ENCODE measurements at regions not wholly inside any gene's neighbourhood (a gene's known extent, or its start where the extent isn't known, plus 50 kb on each side); places are given as distances from the start of the nearest gene placed in this dataset.
"Not testable (repeated sequence)": the region's sequence is repeated elsewhere in the genome, so short reads cannot be mapped to it uniquely, and the experiment has no call there.

DNA sequence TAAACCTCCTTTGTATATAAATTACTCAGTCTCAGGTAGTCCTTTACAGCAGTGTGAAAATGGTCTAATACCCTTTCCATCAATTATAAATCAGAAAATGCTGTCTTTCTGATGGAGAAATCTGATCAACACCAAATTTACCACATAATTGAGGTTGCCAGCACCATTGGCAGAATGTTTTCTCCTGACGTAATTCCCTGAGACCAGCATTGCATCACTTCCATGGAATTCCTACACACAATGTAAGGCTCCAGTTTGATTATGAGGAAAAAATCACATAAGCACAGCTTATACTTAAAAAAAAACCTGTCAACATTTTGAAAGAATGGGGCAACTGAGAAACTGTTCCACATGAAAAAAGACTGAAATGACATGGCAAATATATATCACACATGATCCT lies 618.7 kb upstream of the CDH6 start:
- DNase-seq: no peak

DNA sequence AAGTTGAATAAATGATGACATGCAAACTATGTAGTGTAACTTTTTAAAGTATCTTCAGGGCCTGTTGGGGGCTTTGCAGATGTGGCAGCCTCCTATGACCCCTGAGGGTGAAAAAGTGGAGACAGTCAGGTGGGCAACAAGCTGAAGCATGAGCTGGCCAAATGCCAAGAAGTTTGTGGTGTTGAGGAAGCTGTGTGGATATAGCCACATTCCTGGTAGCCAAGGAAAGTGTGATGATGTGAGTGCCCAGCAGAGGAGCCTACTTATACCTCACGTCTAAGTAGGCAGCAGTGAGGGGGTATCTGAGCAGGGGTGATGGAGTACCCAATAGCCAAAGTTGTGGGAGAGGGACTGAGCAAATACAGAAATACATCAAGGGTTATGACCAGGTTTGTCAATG lies 621.2 kb upstream of the CDH6 start:
- DNase-seq: no peak

DNA sequence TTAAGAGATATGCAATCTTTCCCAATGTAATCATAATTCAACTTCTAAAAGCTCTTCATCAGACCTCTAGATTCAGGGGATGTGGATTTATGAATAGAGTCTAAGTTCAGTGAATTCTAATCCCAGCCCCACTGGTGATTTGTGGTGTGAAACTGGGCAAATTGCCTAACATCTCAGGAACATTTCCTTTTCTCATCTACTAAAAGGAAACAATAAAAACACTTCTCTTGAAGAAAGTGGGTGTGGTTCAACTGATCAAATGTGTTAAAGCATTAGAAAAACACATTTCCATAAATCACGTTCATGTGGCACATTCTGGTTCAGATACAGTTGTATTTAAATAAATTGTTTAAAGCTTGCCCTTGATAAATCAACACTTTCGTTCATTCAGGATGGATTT lies 631.7 kb upstream of the CDH6 start:
- DNase-seq: no peak

DNA sequence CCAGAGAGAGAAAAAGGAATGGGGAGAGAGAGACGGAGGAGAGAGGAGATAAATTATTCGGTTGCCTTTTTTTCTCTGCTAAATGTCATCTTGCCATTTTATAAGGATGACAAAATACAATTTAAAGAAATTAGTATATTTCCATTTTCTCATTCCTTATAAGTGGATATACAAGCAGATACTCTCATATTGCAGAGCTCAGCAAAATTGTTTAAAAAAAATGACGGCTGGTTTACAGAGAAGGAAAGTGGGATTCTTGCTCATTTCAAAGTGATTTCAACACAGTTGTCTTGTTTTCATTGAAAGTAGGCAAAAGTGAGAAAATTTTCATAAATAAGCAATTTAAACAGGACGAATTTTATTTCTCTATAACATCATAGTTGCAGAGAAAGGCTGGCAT lies 641.9 kb upstream of the CDH6 start:
- DNase-seq: no peak

DNA sequence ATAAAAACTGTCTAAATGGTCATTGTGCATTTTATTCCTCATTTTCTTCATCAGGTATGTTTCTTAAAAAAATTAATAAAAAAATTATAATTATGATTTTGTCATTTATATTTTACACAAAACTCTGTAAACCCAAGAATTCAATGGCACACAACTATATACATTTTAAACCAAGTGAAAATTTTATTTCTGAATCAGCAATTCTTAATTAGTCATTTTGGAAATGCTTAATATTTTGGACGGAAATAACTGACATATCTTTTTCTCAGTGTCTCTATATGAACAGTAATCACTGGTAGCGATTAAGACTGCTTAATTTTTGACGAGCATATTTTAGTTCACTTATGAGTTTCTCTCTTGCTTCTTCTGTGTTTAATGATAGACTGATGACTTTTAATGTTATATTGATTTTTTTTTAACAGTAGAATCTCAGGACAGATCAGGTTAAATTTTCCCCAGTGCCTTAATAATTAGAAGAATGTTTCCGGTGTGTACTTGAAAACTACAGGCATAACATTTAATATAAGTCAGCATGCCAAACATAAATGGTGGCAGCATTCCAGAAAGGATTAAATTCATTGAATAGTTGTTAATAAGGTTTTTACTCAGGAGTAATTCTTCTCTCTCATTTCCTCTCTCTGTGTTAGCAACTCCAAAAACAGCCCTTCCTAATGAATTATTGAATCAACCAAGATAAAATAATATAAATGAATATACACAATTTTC lies 644.7 kb upstream of the CDH6 start:
- no peak for DNase-seq

DNA sequence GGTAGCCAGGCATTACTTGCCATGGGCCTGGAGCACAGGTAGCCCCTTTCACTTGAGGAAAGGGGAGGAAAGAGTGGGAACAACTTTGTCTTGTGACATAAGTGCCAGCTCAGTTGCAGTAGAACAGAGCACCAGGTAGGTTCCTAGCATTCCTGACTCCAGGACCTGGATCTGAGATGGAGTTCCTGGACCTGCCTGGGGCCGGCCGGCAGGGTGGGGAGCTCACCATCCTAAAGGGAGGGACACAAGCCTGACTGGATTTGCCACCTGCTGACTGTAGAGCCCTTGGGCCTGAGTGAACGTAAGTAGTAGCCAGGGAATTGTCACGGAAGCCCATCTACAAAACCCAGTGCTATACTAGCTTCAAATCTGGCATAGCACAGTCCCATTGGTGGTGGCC lies 653.3 kb upstream of the CDH6 start:
- no peak for DNase-seq

DNA sequence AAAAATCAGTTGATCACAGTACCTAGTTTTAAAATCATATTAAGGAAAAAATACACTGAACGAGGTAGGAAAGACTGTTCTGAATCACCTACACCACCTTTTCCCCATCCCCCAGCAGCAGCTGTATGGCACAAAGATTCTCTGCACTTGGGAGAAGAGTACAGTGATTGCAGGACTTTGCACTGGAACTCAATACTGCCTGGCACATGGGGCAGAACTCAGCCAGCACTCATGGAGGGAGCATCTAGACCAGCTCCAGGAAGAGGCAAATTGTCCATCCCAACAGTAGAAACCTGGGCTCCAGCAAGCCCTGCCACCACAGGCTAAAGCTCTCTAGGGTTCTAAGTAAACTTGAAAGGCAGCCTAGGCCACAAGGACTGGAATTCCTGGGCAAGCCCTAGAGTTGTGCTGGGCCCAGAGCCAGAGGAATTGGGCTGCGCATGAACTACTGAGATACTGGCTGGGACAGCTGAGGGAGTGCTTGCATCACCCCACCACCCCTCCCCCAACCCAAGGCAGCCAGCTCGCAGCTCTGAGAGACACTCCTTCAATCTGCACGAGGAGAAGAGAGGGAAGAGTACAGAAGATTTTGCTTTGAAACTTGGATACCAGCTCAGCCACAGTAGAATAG lies 654.4 kb upstream of the CDH6 start:
- DNase-seq: no peak

DNA sequence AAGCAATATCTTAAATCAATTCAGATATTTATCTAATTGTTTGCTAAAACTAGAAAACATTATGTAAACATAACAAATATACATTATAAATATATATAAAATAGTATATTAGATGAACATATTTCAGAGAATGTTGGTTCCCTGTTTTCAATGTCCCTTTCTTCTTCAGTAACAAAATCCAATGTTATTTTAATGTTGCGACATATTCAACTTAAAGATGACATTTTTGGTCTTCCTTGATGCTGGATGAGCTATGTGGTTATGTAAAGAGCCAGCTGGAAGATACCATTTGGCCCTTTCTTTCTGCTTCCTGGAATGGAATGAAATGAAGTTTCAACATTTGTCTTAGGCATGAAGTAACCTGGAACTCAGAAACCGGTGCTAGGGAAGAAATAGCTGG lies 668.1 kb upstream of the CDH6 start:
- no peak for DNase-seq

DNA sequence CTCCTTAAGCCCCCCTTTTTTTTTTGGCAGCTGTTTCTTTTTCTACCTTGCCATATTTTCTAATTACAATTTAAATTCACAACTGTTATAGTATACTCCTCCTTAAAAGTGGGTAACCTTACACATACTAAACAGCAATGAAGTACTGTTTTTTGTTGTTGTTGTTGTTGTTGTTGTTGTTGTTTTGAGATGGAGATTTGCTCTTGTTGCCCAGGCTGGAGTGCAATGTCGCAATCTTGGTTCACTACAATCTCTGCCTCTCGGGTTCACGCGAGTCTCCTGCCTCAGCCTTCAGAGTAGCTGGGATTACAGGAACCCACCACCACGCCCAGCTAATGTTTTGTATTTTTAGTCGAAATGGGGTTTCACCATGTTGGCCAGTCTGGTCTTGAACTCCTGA lies 669.1 kb upstream of the CDH6 start:
- no peak for DNase-seq

DNA sequence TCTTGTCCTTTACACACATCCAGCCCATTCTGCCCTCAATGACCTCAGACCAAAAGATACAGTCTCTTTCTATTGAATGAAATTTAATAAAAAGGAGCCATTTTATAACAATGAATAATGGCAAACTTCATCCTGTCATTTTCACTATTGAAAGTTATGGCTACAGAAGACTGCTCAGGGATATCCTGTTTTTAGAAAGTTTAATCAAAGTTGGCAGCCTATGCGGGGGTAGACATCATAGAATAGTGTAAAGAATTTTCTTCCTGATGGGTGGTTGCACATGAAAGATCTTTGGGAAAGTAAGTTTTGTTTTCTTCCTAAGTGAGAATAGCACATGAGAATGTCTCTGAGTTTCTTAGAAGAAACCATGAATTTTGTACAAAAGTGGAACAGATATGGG lies 670.4 kb upstream of the CDH6 start:
- DNase-seq: no peak

DNA sequence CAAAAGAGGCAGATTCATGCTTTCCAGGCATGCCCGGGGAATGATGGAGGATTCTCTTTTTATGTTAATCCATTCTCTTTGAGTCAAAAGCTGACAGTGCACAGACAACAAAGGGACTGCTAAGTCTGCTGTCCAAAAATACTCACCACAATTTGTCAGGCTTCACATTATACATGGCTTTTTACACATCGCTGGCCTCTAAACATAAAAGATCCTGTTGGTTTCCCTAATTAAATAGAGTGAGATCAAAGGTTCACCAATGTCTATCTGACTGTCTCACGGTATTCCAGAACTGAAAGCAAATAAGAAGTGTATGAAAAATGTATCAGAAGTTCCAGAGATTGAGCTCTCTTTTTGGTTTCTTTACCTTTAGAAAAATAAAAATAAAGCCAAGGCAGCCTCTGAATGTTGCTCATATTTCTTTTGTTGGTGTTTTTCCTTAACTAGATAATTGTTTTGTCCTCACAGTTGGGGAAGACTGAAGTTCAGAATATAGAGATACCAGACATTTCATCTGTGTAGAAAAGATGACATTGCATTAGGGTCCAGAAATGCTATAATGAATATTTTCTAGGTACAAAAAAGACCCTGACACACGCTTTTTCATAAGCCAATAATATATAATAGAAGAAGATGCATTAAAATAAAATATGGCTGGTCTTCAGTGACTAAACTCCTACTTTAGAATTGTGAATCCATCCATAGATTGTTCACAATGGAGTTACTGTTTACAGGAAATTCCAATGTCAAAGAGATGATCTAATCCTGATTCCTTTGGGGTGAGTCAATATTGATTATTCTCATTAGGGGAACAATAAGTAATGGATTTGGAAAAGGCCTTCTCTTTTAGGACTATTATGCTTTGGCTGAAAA lies 688.2 kb upstream of the CDH6 start:
- DNase-seq: no peak

DNA sequence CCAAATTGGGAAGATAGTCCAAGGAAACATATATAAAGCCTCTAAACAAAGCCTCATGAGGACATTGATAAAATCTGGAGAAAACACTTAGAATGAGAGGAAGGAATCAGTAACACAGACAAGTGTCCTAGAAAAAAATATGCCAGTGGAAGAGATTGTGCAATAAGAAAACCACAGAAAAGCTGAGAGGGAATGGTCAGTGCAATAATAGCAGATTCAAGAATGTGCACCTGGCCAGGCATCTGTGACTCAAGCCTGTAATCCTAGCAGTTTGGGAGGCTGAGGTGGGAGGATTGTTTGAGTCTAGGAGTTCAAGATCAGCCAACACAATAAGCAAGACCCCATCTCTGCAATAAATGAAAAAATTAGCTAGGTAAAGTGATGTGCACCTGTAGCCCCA lies 691.2 kb upstream of the CDH6 start:
- DNase-seq: no peak

DNA sequence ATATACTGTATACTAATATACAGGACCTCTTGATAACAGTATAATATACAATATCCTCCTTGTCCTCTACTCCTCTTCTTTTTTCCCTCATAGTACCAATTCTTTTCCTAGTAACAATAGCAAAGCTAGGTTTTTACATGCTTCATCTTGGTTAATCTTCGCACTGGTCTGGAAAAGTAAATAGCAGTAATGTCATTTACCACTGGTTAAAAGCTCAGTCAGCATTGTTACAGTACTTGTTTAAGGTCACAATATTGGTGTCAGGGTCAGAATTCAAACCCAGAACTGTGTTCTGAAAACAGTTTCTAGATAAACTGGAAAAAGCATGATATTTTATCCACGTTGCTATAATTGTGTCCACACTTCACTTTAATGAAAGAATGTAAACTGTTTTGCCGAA lies 692.4 kb upstream of the CDH6 start:
- no peak for DNase-seq

DNA sequence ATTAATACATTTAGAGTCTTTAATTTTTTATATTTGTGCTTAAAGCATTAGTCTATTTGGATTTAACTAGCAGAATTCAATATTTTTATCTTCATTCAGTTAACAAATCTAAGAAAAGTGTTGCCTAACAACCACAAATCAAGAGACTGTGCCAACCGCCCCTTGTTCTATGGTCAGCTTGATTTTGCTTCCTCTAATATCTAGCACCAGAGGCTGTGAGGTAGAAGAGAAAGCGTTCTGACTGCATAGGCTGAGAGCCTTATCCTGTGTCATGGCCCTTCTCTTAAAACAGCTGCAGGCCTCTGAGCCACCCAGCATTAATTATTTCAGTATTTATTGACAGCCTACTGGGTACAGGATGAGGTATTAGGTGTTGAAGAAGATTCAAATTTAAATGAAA lies 693.0 kb upstream of the CDH6 start:
- DNase-seq: no peak

DNA sequence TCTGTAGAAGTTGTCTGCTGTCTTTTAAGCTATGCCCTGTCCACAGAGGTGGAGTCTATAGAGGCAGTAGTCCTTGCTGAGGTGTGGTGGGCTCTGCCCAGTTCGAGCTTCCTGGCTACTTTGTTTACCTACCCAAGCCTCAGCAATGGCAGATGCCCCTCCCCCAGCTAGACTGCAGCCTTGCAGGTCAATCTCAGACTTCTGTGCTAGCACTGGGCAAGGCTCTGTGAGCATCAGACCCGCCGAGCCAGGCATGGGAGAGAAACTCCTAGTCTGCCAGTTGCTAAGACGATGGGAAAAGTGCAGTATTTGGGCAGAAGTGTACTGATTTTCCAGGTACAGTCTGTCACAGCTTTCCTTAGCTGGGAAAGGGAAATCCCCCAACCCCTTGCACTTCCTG lies 694.1 kb upstream of the CDH6 start:
- DNase-seq: no peak

DNA sequence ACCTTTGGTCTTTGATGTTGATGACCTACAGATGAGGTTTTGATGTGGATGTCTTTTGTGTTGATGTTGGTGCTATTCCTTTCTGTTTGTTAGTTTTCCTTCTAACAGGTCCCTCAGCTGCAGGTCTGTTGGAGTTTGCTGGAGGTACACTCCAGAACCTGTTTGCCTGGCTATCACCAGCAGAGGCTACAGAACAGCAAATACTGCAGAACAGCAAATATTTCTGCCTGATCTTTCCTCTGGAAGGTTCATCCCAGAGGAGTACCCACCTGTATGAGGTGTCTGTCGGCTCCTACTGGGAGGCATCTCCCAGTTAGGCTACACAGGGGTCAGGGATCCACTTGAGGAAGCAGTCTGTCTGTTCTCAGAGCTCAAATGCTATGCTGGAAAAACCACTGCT lies 694.5 kb upstream of the CDH6 start:
- no peak for DNase-seq

DNA sequence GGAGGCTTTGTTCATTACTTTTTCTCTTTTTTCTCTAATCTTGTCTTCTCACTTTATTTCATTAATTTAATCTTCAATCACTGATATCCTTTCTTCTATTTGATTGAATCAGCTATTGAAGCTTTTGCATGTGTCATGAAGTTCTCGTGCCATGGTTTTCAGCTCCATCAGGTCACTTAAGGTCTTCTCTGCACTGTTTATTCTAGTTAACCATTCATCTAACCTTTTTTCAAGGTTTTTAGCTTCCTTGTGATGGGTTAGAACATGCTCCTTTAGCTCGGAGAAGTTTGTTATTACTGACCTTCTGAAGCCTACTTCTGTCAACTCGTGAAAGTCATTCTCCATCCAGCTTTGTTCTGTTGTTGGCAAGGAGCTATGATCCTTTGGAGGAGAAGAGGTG lies 695.0 kb upstream of the CDH6 start:
- not testable (repeated sequence) for DNase-seq

DNA sequence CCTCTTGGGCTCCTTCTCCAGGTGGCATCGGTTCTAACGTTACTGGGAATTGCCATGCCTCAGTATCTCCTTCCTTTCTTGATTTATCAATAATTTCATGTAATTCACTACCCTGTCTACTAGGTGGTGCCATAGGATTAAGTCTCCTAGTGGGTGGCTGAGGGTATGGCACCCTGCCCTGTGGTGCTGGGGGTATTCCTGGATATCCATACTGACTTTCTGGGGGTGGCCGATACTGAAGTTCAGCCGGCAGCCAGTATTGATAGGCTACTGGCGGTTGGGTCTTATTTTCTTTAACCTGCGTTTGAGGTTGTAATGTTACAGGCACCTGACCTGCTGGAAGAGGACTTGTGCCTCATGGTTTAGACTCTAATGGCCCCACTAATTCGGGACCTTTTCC lies 699.4 kb upstream of the CDH6 start:
- not testable (repeated sequence) for DNase-seq

DNA sequence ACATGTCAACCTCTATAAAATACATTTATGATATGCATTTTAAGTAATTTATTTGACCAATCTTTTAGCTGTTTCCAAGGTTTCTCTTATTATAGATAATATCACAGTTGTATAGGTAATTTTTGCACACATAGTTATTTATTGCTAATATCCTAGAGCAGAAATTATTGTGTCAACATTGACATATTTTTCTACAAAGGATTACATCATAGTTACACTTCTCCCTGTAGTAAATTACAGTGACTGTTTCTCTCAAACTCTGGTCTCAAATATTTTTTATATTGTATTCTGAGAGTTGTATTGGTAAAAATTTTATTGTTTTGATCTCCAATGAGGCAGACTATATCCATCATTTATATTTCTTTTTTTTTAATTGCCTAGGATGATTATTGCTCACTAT lies 714.4 kb upstream of the CDH6 start:
- no peak for DNase-seq

DNA sequence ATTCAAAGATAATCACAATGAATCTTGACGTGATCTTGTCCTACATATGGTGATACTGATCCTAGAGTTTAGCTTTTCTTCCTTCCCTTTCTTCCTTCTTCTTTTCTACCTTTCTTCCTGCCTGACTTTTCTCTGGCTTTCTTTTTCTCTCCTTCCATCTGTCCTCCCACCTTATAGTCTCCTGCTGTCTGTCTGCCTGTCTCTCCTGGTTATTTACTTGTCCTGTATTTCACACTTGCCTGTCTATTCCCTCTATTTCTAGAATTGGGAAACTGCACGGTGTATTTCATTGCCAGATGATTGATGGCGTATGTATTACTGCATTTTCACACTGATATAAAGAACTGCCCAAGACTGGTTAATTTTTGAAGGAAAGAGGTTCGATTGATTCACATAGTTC lies 718.1 kb upstream of the CDH6 start:
- DNase-seq: no peak

DNA sequence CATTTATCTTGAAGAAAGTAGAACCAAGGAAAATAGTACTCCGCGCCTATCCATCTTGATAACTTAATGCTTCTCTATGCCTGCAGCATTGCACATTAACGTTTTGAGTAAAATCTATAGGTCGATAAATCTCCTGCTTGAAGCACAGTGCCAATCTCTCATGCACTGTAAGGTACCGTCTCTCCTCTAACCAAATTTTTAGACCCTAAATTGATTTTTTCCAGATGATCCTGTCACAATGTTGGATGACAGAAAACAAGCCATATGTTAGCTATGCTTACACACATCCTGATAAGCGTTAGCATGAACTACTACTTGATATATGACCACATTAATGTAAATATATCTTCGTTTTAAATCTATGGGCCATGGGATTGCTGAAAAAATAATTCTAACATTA lies 723.8 kb upstream of the CDH6 start:
- DNase-seq: no peak

DNA sequence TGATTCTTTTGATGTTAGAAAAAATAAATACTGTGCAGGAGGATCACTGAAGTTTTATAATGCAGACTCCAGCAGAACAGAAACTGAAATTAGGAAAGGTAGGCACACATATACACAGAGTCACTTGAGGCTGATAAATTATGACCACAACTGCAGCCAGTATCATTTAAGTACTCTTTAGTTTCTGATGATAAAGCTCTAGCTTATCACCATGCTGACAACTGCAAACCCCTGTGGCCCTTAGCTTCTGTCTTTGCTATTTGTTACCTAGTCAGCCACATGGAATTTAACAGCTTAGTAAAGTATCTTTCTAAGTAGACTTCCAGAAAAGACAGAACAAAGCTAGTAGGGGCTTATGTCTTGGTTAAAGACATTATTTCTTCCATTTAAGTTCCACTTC lies 734.8 kb upstream of the CDH6 start:
- DNase-seq: no peak

DNA sequence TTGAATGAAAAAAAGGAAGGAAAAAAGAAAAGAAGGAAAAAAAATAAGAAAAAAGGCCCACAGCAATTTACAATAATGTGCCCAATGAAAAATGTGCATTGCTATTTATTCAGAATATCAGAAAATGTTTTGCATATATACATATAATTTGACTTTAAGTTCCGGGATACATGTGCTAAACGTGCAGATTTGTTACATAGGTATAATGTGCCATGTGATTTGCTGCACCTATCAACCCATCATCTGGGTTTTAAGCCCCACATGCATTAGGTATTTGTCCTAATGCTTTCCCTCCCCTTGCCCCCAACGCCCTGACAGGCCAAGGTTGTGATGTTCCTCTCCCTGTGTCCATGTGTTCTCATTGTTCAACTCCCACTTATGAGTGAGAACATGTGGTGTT lies 738.0 kb upstream of the CDH6 start:
- DNase-seq: not testable (repeated sequence)

DNA sequence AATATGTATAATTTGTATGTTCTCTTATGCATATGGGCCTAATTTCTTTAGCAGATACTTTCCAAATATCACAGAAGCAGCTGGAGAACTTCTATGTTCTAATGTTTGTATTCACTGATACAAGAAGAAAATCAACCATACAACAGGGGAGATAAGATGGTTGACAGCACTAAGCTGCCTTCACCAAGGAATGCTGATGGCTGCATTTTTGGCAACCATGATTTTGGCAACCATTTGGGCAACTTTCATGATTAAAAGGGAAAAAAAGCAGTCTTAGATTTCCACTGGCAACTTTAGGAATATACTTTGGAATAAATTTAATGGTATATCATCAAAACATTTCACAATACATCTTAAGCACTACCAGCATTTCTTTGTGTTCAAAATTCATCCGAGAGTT lies 740.3 kb upstream of the CDH6 start:
- no peak for DNase-seq
